RWPE1 (cell line): ENCODE measurements at regions not wholly inside any gene's neighbourhood (a gene's known extent, or its start where the extent isn't known, plus 50 kb on each side); places are given as distances from the start of the nearest gene placed in this dataset.
"Not testable (repeated sequence)": the region's sequence is repeated elsewhere in the genome, so short reads cannot be mapped to it uniquely, and the experiment has no call there.

Source experiments
- CTCF ChIA-PET: fragments of 350-600 bp; sonication (Branson Sonifier 250); formaldehyde crosslinking; extraction: SDS; loops from one replicate; lab custom pipeline; 2021; lab: Yijun Ruan, JAX
- POLR2A ChIA-PET: fragments of 400-600 bp; formaldehyde crosslinking; extraction: SDS; loops from one replicate; lab custom pipeline; 2020; ENCODE audit warnings: antibody characterized with exemption; ENCODE audit not compliant: low non-redundant PET; lab: Yijun Ruan, JAX
- DNase-seq: peaks from one replicate; pipeline ENCODE4 v3.0.0; 2012; ENCODE audit warnings: low spot score
- H3K27ac ChIP-seq: fragments of 450-650 bp; 2 replicates; pipeline ENCODE4 v1.5.1; 2017
- TF ChIP-seq, protein P1 (sequence below): fragments of 450-650 bp; conservative IDR thresholded peaks from 2 replicates; pipeline ENCODE4 v1.5.1; 2017; ENCODE audit warnings: low read depth, mild to moderate bottlenecking

DNA sequence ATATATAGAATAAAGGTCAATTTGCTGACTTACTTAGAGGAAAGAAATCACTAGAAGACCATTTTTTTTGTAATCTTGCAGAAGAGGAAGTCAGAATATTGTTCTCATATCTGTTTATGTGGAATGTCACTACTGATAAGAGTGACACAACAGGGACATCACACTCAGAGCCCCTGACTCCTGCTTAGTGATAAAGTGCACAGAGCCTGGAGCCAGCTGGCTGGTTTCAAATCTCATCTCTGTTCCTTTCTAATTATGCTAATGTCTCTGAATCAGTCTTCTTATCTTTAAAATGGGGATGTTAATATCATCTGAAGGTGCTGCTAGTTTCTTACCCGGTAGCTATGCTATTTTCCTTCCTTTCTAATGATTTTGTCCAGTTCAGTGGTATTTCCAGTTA, 58.6 kb upstream of the LIFR start:
- no peak overlapping the region for H3K27ac ChIP-seq
- POLR2A ChIA-PET: no interaction called here
- CTCF ChIA-PET: interaction anchor here (0.6 kb wide), 1 partner anchor 191 kb away, joined by 4 read pairs; no protein-coding TSS in a partner anchor
- TF ChIP-seq, protein P1, sequence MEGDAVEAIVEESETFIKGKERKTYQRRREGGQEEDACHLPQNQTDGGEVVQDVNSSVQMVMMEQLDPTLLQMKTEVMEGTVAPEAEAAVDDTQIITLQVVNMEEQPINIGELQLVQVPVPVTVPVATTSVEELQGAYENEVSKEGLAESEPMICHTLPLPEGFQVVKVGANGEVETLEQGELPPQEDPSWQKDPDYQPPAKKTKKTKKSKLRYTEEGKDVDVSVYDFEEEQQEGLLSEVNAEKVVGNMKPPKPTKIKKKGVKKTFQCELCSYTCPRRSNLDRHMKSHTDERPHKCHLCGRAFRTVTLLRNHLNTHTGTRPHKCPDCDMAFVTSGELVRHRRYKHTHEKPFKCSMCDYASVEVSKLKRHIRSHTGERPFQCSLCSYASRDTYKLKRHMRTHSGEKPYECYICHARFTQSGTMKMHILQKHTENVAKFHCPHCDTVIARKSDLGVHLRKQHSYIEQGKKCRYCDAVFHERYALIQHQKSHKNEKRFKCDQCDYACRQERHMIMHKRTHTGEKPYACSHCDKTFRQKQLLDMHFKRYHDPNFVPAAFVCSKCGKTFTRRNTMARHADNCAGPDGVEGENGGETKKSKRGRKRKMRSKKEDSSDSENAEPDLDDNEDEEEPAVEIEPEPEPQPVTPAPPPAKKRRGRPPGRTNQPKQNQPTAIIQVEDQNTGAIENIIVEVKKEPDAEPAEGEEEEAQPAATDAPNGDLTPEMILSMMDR: no peak
- no peak for DNase-seq

DNA sequence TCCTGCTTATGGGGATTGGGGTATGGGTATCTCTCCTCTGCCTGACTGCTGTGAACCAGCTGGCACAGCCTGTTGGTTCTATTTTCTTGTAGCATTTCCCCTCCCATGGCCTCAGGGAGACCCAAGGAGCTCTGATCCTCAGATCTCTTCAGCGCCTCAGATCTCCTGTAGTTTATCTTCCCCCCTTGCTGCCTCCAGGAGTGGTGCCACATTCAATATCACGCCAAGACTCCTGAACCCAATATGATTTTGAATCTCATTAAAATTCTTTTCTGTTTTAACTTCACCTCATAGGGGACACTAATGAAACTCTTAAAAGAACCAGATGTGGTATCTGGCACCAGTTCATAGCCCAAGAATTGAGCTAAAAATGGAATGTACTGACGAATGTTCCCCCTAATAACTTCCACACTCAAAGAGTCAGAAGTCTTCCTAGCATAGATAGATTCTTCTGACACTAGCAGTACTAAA, 59.6 kb upstream of the LIFR start:
- POLR2A ChIA-PET: no interaction called here
- CTCF ChIA-PET: interaction anchor here (0.6 kb wide), 1 partner anchor 194 kb away, joined by 3 read pairs; no protein-coding TSS in a partner anchor
- DNase-seq: no peak
- H3K27ac ChIP-seq: no peak overlapping the region
- TF ChIP-seq, protein P1: no peak

DNA sequence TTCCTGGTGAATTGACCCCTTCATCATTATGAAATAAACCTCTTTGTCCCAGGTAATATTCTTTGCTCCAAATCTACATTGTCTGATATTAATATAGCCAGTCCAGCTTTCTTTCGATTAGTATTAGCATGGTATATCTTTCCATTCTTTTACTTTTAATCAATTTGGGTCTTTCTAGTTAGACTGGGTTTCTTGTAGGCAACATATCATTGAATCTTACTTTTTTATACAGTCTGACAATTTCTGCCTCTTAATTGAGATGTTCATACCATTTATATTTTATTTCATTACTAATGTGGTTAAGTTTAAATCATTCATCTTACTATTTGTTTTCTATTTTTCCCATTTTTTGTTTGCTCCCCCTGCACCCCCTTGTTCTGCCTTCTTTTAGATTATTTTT, 61.7 kb upstream of the LIFR start:
- TF ChIP-seq, protein P1: no peak
- H3K27ac ChIP-seq: no peak overlapping the region
- ChIA-PET CTCF (no interaction called here), POLR2A (no interaction called here)
- no peak for DNase-seq

DNA sequence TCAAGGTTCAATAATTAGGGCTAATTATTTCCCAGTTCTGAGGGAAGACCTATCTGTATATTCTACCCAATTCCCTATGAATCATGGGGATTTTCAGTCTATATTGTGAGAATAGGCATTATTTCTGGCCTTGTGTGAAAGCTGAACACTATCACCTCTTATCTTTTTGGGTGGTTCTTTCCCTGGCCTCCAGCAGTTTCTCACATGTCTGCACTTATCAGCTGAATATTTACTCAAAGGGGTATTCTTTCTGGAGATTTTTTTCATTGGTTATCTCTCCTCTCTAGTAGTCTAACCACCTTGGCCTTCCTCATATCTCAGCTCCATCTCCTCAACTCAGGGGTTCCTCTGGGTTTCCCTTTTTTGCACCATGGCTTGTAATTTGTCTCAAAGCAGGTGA, 64.9 kb upstream of the LIFR start:
- no peak for DNase-seq
- no peak overlapping the region for H3K27ac ChIP-seq
- POLR2A ChIA-PET: no interaction called here
- TF ChIP-seq, protein P1: no peak
- CTCF ChIA-PET: interaction anchor here (0.7 kb wide), 1 partner anchor 12 kb away, joined by 3 read pairs; no protein-coding TSS in a partner anchor

DNA sequence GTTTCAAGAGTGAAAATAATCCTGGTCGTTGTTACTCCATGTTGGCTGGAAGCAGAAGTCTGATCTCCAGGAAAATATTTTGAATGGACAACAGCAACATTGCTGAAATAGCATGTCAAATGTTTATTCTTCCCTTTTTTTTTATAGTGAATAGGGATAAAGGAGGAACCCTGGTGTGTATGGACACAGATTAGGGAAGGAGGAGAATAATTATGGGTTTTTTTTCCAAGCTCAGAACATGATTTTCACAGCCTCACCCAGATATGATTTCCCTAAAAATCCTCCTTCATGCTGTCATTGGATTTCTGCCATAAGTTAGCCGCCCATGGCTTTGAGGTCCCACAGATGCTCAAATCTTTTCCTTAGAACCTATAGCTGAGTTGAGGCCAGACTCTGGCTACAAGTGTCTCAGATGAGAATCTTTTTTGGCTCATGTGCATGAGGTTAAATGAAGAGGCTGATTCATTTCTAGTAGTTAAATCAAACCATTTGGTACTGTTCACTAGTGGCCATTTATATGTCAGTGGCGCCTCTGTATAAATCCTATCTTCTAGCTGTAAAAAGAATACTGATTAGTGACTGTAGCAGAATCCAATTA, 65.5 kb upstream of the LIFR start:
- DNase-seq: no peak
- ChIA-PET POLR2A (no interaction called here), CTCF (interaction anchor here (0.6 to 0.7 kb wide), 3 partner anchors 11 to 347 kb away, joined by 3 read pairs; no protein-coding TSS in a partner anchor)
- TF ChIP-seq, protein P1: no peak
- H3K27ac ChIP-seq: no peak overlapping the region

DNA sequence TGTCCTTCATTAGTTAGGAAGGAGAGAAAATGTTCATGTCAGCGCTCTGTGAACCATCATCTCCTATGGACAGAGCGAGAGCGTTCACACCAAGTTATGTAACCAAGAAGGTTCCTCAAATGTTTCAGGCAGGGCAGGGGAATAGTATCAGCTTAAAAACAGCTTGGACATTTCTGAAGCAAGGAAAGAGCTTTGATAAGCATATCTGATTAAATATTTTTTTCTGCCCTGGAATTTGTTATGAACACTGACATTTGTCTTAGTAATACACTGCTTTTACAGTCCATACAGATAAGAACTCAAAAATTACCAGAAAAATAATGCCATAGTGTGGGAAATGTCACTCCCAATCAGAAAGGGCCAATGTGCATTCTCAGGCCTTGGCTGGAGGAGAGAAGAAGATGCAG, 66.3 kb upstream of the LIFR start:
- CTCF ChIA-PET: interaction anchor here (1.0 kb wide), 1 partner anchor 38 kb away, joined by 3 read pairs; no protein-coding TSS in a partner anchor
- no peak overlapping the region for H3K27ac ChIP-seq
- POLR2A ChIA-PET: no interaction called here
- DNase-seq: no peak
- TF ChIP-seq, protein P1: no peak

DNA sequence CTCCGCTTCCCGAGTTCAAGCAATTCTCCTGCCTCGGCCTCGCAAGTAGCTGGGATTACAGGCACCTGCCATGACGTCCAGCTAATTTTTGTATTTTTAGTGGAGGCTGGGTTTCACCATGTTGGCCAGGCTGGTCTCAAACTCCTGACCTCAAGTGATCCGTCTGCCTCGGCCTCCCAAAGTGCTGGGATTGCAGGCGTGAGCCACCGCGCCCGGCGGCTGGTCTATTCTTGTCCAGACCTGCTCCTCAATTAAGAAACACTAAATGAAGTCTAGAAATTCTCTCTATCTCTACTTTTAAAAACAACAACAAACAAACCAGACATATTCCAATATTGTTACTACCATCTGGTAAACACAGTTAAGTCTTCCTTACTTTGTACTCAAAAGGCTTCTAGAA, 68.1 kb upstream of the LIFR start:
- POLR2A ChIA-PET, H3K27ac ChIP-seq, DNase-seq: not testable (repeated sequence)
- CTCF ChIA-PET: interaction anchor here (0.8 kb wide), 1 partner anchor 209 kb away, joined by 5 read pairs; no protein-coding TSS in a partner anchor

DNA sequence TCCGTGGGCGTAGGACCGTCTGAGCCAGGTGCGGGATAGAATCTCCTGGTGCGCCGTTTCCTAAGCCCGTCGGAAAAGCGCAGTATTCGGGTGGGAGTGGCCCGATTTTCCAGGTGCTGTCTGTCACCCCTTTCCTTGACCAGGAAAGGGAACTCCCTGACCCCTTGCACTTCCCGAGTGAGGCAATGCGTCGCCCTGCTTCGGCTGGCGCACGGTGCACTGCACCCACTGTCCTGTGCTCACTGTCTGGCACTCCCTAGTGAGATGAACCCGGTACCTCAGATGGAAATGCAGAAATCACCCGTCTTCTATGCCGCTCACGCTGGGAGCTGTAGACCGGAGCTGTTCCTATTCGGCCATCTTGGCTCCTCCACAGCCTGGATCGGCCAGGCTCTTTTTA, 74.9 kb upstream of the LIFR start:
- CTCF ChIA-PET, H3K27ac ChIP-seq, POLR2A ChIA-PET: not testable (repeated sequence)

More for the DNA sequence above, 74.9 kb upstream of the LIFR start:
- not testable (repeated sequence) for DNase-seq
